Uterus (tissue), 3 donors: ENCODE measurements at regions not wholly inside any gene's neighbourhood (a gene's known extent, or its start where the extent isn't known, plus 50 kb on each side); places are given as distances from the start of the nearest gene placed in this dataset.

Experiments used
- DNase-seq, 2 donors: peaks; one replicate each; pipeline ENCODE4 v3.0.0-alpha.2; 2019 to 2020
- H3K27ac ChIP-seq, 2 donors: fragments of 200-600 bp; sonication (generic); 1 replicate in 1 of 2; 2 replicates in 1 of 2; pipeline ENCODE4 v1.5.1; 2016 to 2018
- H3K27me3 ChIP-seq, 2 donors: fragments of 200-600 bp; sonication (generic); one replicate each; pipeline ENCODE4 v1.5.1; 2018 to 2019; ENCODE audit warnings: control low read depth in 1 of 2
- H3K36me3 ChIP-seq, 2 donors: fragments of 200-600 bp; sonication (generic); one replicate each; pipeline ENCODE4 v1.5.1; 2019; ENCODE audit warnings: control low read depth in 1 of 2
- H3K4me1 ChIP-seq, 2 donors: fragments of 200-600 bp; sonication (generic); one replicate each; pipeline ENCODE4 v1.5.1; 2018 to 2019; ENCODE audit warnings: control low read depth in 1 of 2
- H3K4me3 ChIP-seq, 2 donors: fragments of 200-600 bp; sonication (generic); 1 replicate in 1 of 2; 2 replicates in 1 of 2; pipeline ENCODE4 v1.5.1; 2018 to 2019; ENCODE audit warnings: mild to moderate bottlenecking in 1 of 2
- H3K9me3 ChIP-seq, 2 donors: fragments of 200-600 bp; sonication (generic); one replicate each; pipeline ENCODE4 v1.5.1; 2019; ENCODE audit warnings: control low read depth in 1 of 2
- CTCF ChIP-seq, 4 experiments: fragments of 200-600 bp in 2 of 4; fragments of 450-650 bp in 2 of 4; sonication (generic) in 2 of 4; IDR thresholded peaks; one replicate each; pipeline ENCODE4 v1.5.1; 2016 to 2019; ENCODE audit warnings: antibody characterized with exemption in 4 of 4, mild to moderate bottlenecking in 2 of 4, moderate library complexity in 1 of 4
- POLR2A ChIP-seq, 2 donors: fragments of 450-650 bp; IDR thresholded peaks; one replicate each; pipeline ENCODE4 v1.6.1; 2016; ENCODE audit warnings: antibody characterized with exemption in 2 of 2, mild to moderate bottlenecking in 1 of 2, moderate library complexity in 1 of 2
- intact Hi-C: fragments of 100-400 bp; cut with DNase I; formaldehyde crosslinking; loops from one replicate; pipeline ENCODE4 v1.15.1; 2023; ENCODE audit warnings: low total_unique reads
- donor health status: DM: yes; HTN: yes; CAD: no.

GRCh38 chr11:116468699-116469098 is 304.1 kb downstream of the BUD13 start:
- Histone ChIP-seq H3K4me1 (peaks cover 0 to 6% of the 10 kb centered on the region in 2 donors), H3K36me3 (no peaks in the 10 kb centered on the region), H3K4me3 (no peak overlapping the region), H3K9me3 (no peaks in the 10 kb centered on the region), H3K27ac (no peak overlapping the region), H3K27me3 (no peaks in the 10 kb centered on the region)
- DNase-seq = no peak
- no peak for TF ChIP-seq POLR2A (IDR thresholded peaks at IDR 0.05)
- no peak for TF ChIP-seq CTCF (IDR thresholded peaks at IDR 0.05)
- intact Hi-C loops = no loop called here

- TF ChIP-seq CTCF (IDR thresholded peaks at IDR 0.05) = no peak
- TF ChIP-seq POLR2A (IDR thresholded peaks at IDR 0.05) = no peak
- no peaks in the 10 kb centered on the region for H3K9me3 ChIP-seq
- H3K27me3 ChIP-seq = no peaks in the 10 kb centered on the region
- no peak overlapping the region for H3K4me3 ChIP-seq
- H3K27ac ChIP-seq = no peak overlapping the region
- H3K4me1 ChIP-seq = no peaks in the 10 kb centered on the region
- DNase-seq = no peak
- H3K36me3 ChIP-seq = no peaks in the 10 kb centered on the region
- intact Hi-C loops = no loop called here
These were observed 305.0 kb downstream of the BUD13 start for GRCh38 chr11:116467823-116468222.

GRCh38 chr11:116466801-116467200 is 306.0 kb downstream of the BUD13 start:
- no peaks in the 10 kb centered on the region for H3K4me1 ChIP-seq

GRCh38 chr11:116466191-116466590 is 306.6 kb downstream of the BUD13 start:
- Histone ChIP-seq H3K36me3 (no peaks in the 10 kb centered on the region), H3K4me1 (no peaks in the 10 kb centered on the region), H3K27me3 (no peaks in the 10 kb centered on the region), H3K27ac (no peak overlapping the region), H3K4me3 (no peak overlapping the region), H3K9me3 (no peaks in the 10 kb centered on the region)
- TF ChIP-seq CTCF (IDR thresholded peaks at IDR 0.05) (no peak), POLR2A (IDR thresholded peaks at IDR 0.05) (no peak)
- intact Hi-C loops = no loop called here
- DNase-seq = no peak

More at GRCh38 chr11:116466801-116467200, 306.0 kb downstream of the BUD13 start:
- no peaks in the 10 kb centered on the region for H3K36me3 ChIP-seq
- no peaks in the 10 kb centered on the region for H3K27me3 ChIP-seq
- H3K4me3 ChIP-seq = no peak overlapping the region
- no peak for DNase-seq
- TF ChIP-seq CTCF (IDR thresholded peaks at IDR 0.05) (no peak), POLR2A (IDR thresholded peaks at IDR 0.05) (no peak)
- H3K9me3 ChIP-seq = no peaks in the 10 kb centered on the region
- intact Hi-C loops = no loop called here
- no peak overlapping the region for H3K27ac ChIP-seq

GRCh38 chr11:116465056-116465455 is 307.7 kb downstream of the BUD13 start:
- DNase-seq = no peak
- intact Hi-C loops = no loop called here
- Histone ChIP-seq H3K27me3 (no peaks in the 10 kb centered on the region), H3K36me3 (no peaks in the 10 kb centered on the region), H3K4me3 (no peak overlapping the region), H3K27ac (no peak overlapping the region), H3K9me3 (no peaks in the 10 kb centered on the region), H3K4me1 (no peaks in the 10 kb centered on the region)
- TF ChIP-seq CTCF (IDR thresholded peaks at IDR 0.05) (no peak), POLR2A (IDR thresholded peaks at IDR 0.05) (no peak)
